ENCODE measurements at regions not wholly inside any gene's neighbourhood (a gene's known extent, or its start where the extent isn't known, plus 50 kb on each side); places are given as distances from the start of the nearest gene placed in this dataset.

DNA sequence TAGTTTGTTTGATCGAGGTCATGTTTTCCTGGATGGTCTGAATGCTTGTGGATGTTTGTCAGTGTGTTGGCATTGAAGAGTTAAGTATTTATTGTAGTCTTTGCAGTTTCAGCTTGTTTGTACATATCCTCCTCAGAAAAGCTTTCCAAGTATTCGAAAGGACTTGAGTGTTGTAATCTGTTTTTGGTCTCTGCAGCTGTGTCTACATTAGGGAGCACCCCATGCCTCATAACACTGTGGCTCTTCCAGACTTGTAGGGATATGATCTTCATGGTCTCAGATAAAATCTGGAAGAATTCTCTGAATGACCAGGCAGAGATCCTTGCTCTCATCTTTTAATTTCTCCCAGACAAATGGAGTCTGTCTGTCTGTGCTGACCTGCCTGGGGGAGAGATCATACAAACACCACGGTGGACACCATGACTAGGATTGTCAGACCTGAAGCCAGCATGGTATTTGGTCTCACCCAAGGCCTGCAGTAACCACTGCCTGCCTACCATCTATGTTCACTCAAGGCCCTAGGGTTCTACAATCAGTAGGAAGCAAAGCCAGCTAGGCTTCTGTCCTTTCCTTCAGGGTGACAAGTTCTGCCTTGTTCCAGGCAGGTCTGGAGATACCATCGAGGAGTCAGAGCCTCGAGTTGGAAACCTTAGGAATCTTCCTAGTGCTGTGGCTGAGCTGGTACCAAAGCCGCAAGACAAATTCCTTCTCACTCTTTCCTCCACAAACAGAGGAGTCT, 114.7 kb upstream of the KHDRBS2 start:
- Histone ChIP-seq H3K9ac (ENCODE audit: insufficient read depth in 1 of 2, low read depth in 2 of 2, low read length in 2 of 2) (no peak overlapping the region), H4K20me1 (replicated peaks; ENCODE audit: control insufficient read depth, insufficient read depth, low read length) (no peaks in the 10 kb centered on the region), H3K36me3 (ENCODE audit: control insufficient read depth, insufficient read depth, low read length) (no peaks in the 10 kb centered on the region), H3K9me3 (replicated peaks; ENCODE audit: control insufficient read depth, insufficient read depth, low read depth, low read length) (no peaks in the 10 kb centered on the region), H3K79me2 (ENCODE audit: control insufficient read depth, insufficient read depth, low read length) (no peaks in the 10 kb centered on the region), H3K27me3 (ENCODE audit: control insufficient read depth in 2 of 2, insufficient read depth in 2 of 2, low read length in 2 of 2) (no peaks in the 10 kb centered on the region), H3K4me3 (no peak overlapping the region), H2AFZ (ENCODE audit: low read depth, low read length) (no peak overlapping the region), H3K4me1 (replicated peaks in 1 of 2; ENCODE audit: control insufficient read depth in 2 of 2, insufficient read depth in 2 of 2, low read length in 2 of 2) (no peaks in the 10 kb centered on the region), H3K27ac (ENCODE audit: extremely low read depth, low read depth, low read length) (no peak overlapping the region), H3K9me1 (ENCODE audit: control insufficient read depth, insufficient read depth, low read length) (no peaks in the 10 kb centered on the region), H3K4me2 (ENCODE audit: insufficient read depth, low read length) (no peak overlapping the region)
- CTCF ChIA-PET (ENCODE audit: low intra/inter-chr PET ratio) = no interaction called here
- no peak for TF ChIP-seq EHMT2 (IDR thresholded peaks at IDR 0.05)
- TF ChIP-seq JUND (IDR thresholded peaks at IDR 0.05; ENCODE audit: borderline replicate concordance, low read depth, low read length) = no peak
- no peak for TF ChIP-seq JUND (tag; IDR thresholded peaks at IDR 0.05; ENCODE audit: borderline replicate concordance, low read depth, low read length)
- intact Hi-C loops (cut with micrococcal nuclease) (no loop called here), in situ Hi-C loops (cut with MboI) (no loop called here)
- DNase-seq (ENCODE audit: extremely low read depth in 1 of 4, low spot score in 3 of 4) (no peak), FAIRE-seq (no peak), ATAC-seq (no peak)
- BruUV-seq (replicated peaks) = no TSS peak
- POLR2A ChIA-PET = no interaction called here
- 0% methylated on average over 6 of the region's 6 CpGs for WGBS (ENCODE audit: insufficient coverage, low coverage, missing lambda C conversion rate)

GRCh38 chr6:62393608-62394007, 107.6 kb upstream of the KHDRBS2 start:
- Histone ChIP-seq H2AFZ (ENCODE audit: low read depth, low read length) (no peak overlapping the region), H3K9me1 (ENCODE audit: control insufficient read depth, insufficient read depth, low read length) (no peaks in the 10 kb centered on the region), H3K27me3 (ENCODE audit: control insufficient read depth in 2 of 2, insufficient read depth in 2 of 2, low read length in 2 of 2) (no peaks in the 10 kb centered on the region), H3K36me3 (ENCODE audit: control insufficient read depth, insufficient read depth, low read length) (no peaks in the 10 kb centered on the region), H3K27ac (ENCODE audit: extremely low read depth, low read depth, low read length) (no peak overlapping the region), H3K79me2 (ENCODE audit: control insufficient read depth, insufficient read depth, low read length) (no peaks in the 10 kb centered on the region), H3K9ac (ENCODE audit: insufficient read depth in 1 of 2, low read depth in 2 of 2, low read length in 2 of 2) (no peak overlapping the region), H3K4me3 (no peak overlapping the region), H3K9me3 (replicated peaks; ENCODE audit: control insufficient read depth, insufficient read depth, low read depth, low read length) (no peaks in the 10 kb centered on the region), H3K4me2 (ENCODE audit: insufficient read depth, low read length) (no peak overlapping the region), H3K4me1 (replicated peaks in 1 of 2; ENCODE audit: control insufficient read depth in 2 of 2, insufficient read depth in 2 of 2, low read length in 2 of 2) (no peaks in the 10 kb centered on the region), H4K20me1 (replicated peaks; ENCODE audit: control insufficient read depth, insufficient read depth, low read length) (no peaks in the 10 kb centered on the region)
- ChIA-PET POLR2A (no interaction called here), CTCF (ENCODE audit: low intra/inter-chr PET ratio) (no interaction called here)
- ATAC-seq (no peak), FAIRE-seq (no peak), DNase-seq (ENCODE audit: extremely low read depth in 1 of 4, low spot score in 3 of 4) (no peak)
- 0% methylated on average over 2 of the region's 3 CpGs for WGBS (ENCODE audit: insufficient coverage, low coverage, missing lambda C conversion rate)
- in situ Hi-C loops (cut with MboI) = no loop called here
- no peak for TF ChIP-seq TSHZ1 (CRISPR knock-in tag; IDR thresholded peaks at IDR 0.05)
- TF ChIP-seq GTF2E2 (tag; IDR thresholded peaks at IDR 0.05) = no peak
- TF ChIP-seq ZNF785 (CRISPR knock-in tag; IDR thresholded peaks at IDR 0.05) = no peak
- TF ChIP-seq ZNF140 (CRISPR knock-in tag; IDR thresholded peaks at IDR 0.05) = no peak
- no peak for TF ChIP-seq PML (IDR thresholded peaks at IDR 0.05; ENCODE audit: low read length)
- no peak for TF ChIP-seq ZNF212 (CRISPR knock-in tag; IDR thresholded peaks at IDR 0.05)
- TF ChIP-seq, protein P1, sequence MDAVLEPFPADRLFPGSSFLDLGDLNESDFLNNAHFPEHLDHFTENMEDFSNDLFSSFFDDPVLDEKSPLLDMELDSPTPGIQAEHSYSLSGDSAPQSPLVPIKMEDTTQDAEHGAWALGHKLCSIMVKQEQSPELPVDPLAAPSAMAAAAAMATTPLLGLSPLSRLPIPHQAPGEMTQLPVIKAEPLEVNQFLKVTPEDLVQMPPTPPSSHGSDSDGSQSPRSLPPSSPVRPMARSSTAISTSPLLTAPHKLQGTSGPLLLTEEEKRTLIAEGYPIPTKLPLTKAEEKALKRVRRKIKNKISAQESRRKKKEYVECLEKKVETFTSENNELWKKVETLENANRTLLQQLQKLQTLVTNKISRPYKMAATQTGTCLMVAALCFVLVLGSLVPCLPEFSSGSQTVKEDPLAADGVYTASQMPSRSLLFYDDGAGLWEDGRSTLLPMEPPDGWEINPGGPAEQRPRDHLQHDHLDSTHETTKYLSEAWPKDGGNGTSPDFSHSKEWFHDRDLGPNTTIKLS (IDR thresholded peaks at IDR 0.05; ENCODE audit: borderline replicate concordance, low read depth) = no peak
- no peak for TF ChIP-seq STAT5B (CRISPR knock-in tag; IDR thresholded peaks at IDR 0.05)
- TF ChIP-seq RNF2 (IDR thresholded peaks at IDR 0.05) = no peak
- no peak for TF ChIP-seq MECOM (CRISPR knock-in tag; IDR thresholded peaks at IDR 0.05)
- intact Hi-C loops (cut with micrococcal nuclease) = no loop called here
- no TSS peak for BruUV-seq (replicated peaks)

Data from K562 (cell line).